Uterus (tissue), 3 donors: ENCODE measurements at regions not wholly inside any gene's neighbourhood (a gene's known extent, or its start where the extent isn't known, plus 50 kb on each side); places are given as distances from the start of the nearest gene placed in this dataset.

ENCODE experiments used
- DNase-seq, 2 donors: peaks; one replicate each; pipeline ENCODE4 v3.0.0-alpha.2; 2019 to 2020
- H3K27ac ChIP-seq, 2 donors: fragments of 200-600 bp; sonication (generic); 1 replicate in 1 of 2; 2 replicates in 1 of 2; pipeline ENCODE4 v1.5.1; 2016 to 2018
- H3K27me3 ChIP-seq, 2 donors: fragments of 200-600 bp; sonication (generic); one replicate each; pipeline ENCODE4 v1.5.1; 2018 to 2019; ENCODE audit warnings: control low read depth in 1 of 2
- H3K36me3 ChIP-seq, 2 donors: fragments of 200-600 bp; sonication (generic); one replicate each; pipeline ENCODE4 v1.5.1; 2019; ENCODE audit warnings: control low read depth in 1 of 2
- H3K4me1 ChIP-seq, 2 donors: fragments of 200-600 bp; sonication (generic); one replicate each; pipeline ENCODE4 v1.5.1; 2018 to 2019; ENCODE audit warnings: control low read depth in 1 of 2
- H3K4me3 ChIP-seq, 2 donors: fragments of 200-600 bp; sonication (generic); 1 replicate in 1 of 2; 2 replicates in 1 of 2; pipeline ENCODE4 v1.5.1; 2018 to 2019; ENCODE audit warnings: mild to moderate bottlenecking in 1 of 2
- H3K9me3 ChIP-seq, 2 donors: fragments of 200-600 bp; sonication (generic); one replicate each; pipeline ENCODE4 v1.5.1; 2019; ENCODE audit warnings: control low read depth in 1 of 2
- CTCF ChIP-seq, 4 experiments: fragments of 200-600 bp in 2 of 4; fragments of 450-650 bp in 2 of 4; sonication (generic) in 2 of 4; IDR thresholded peaks; one replicate each; pipeline ENCODE4 v1.5.1; 2016 to 2019; ENCODE audit warnings: antibody characterized with exemption in 4 of 4, mild to moderate bottlenecking in 2 of 4, moderate library complexity in 1 of 4
- POLR2A ChIP-seq, 2 donors: fragments of 450-650 bp; IDR thresholded peaks; one replicate each; pipeline ENCODE4 v1.6.1; 2016; ENCODE audit warnings: antibody characterized with exemption in 2 of 2, mild to moderate bottlenecking in 1 of 2, moderate library complexity in 1 of 2
- intact Hi-C: fragments of 100-400 bp; cut with DNase I; formaldehyde crosslinking; loops from one replicate; pipeline ENCODE4 v1.15.1; 2023; ENCODE audit warnings: low total_unique reads
- donor health status: DM: yes; HTN: yes; CAD: no.

- no peak for DNase-seq
- H3K4me1 ChIP-seq, result no peaks in the 10 kb centered on the region
Observed at GRCh38 chr12:124190312-124191023, 104.4 kb upstream of the RFLNA start.

GRCh38 chr12:124191024-124191359 is 103.9 kb upstream of the RFLNA start:
- Histone ChIP-seq H3K4me3 (no peak overlapping the region), H3K27me3 (no peaks in the 10 kb centered on the region), H3K4me1 (no peaks in the 10 kb centered on the region), H3K36me3 (no peaks in the 10 kb centered on the region), H3K27ac (no peak overlapping the region), H3K9me3 (no peaks in the 10 kb centered on the region)
- no peak for DNase-seq
- intact Hi-C loops, result no loop called here
- TF ChIP-seq CTCF (IDR thresholded peaks at IDR 0.05), result no peak
- TF ChIP-seq POLR2A (IDR thresholded peaks at IDR 0.05), result no peak

More at GRCh38 chr12:124190312-124191023, 104.4 kb upstream of the RFLNA start:
- Histone ChIP-seq H3K4me3 (no peak overlapping the region), H3K36me3 (no peaks in the 10 kb centered on the region), H3K9me3 (no peaks in the 10 kb centered on the region), H3K27ac (no peak overlapping the region), H3K27me3 (no peaks in the 10 kb centered on the region)
- no peak for TF ChIP-seq POLR2A (IDR thresholded peaks at IDR 0.05)
- no peak for TF ChIP-seq CTCF (IDR thresholded peaks at IDR 0.05)
- intact Hi-C loops, result no loop called here

- Histone ChIP-seq H3K27me3 (no peaks in the 10 kb centered on the region), H3K27ac (no peak overlapping the region), H3K9me3 (no peaks in the 10 kb centered on the region), H3K36me3 (no peaks in the 10 kb centered on the region), H3K4me1 (no peaks in the 10 kb centered on the region), H3K4me3 (no peak overlapping the region)
- TF ChIP-seq POLR2A (IDR thresholded peaks at IDR 0.05) (no peak), CTCF (IDR thresholded peaks at IDR 0.05) (no peak)
- DNase-seq, result no peak
- intact Hi-C loops, result no loop called here
Observed at GRCh38 chr12:124191966-124192365, 102.9 kb upstream of the RFLNA start.

- intact Hi-C loops, result no loop called here
- no peak for DNase-seq
- Histone ChIP-seq H3K27ac (no peak overlapping the region), H3K27me3 (no peaks in the 10 kb centered on the region), H3K9me3 (no peaks in the 10 kb centered on the region), H3K36me3 (no peaks in the 10 kb centered on the region), H3K4me3 (no peak overlapping the region), H3K4me1 (no peaks in the 10 kb centered on the region)
- no peak for TF ChIP-seq POLR2A (IDR thresholded peaks at IDR 0.05)
- no peak for TF ChIP-seq CTCF (IDR thresholded peaks at IDR 0.05)
Observed at GRCh38 chr12:124194264-124194892, 100.5 kb upstream of the RFLNA start.

GRCh38 chr12:124194893-124195566 is 99.9 kb upstream of the RFLNA start:
- no peaks in the 10 kb centered on the region for H3K27me3 ChIP-seq
- H3K4me1 ChIP-seq, result no peaks in the 10 kb centered on the region
- H3K4me3 ChIP-seq, result no peak overlapping the region
- no peaks in the 10 kb centered on the region for H3K36me3 ChIP-seq
- intact Hi-C loops, result no loop called here
- TF ChIP-seq POLR2A (IDR thresholded peaks at IDR 0.05), result no peak
- TF ChIP-seq CTCF (IDR thresholded peaks at IDR 0.05), result no peak
- DNase-seq, result no peak
- no peak overlapping the region for H3K27ac ChIP-seq
- H3K9me3 ChIP-seq, result no peaks in the 10 kb centered on the region
